GM12875 (cell line): ENCODE measurements at regions not wholly inside any gene's neighbourhood (a gene's known extent, or its start where the extent isn't known, plus 50 kb on each side); places are given as distances from the start of the nearest gene placed in this dataset.

Source experiments
- H3K4me3 ChIP-seq: one replicate; pipeline ENCODE4 v1.5.1; 2011; ENCODE audit warnings: low read depth, low read length, control low read depth
- CTCF ChIP-seq: IDR thresholded peaks from 2 replicates; pipeline ENCODE4 v1.5.1; 2011; ENCODE audit warnings: low read depth, mild to moderate bottlenecking, control low read depth, inconsistent platforms, low read length, moderate library complexity, borderline replicate concordance; ENCODE audit not compliant: insufficient read depth

- no peak overlapping the region for H3K4me3 ChIP-seq
- no peak for TF ChIP-seq CTCF
These were observed 148.0 kb upstream of the TPM1 start for GRCh38 chr15:62894322-62895085.

GRCh38 chr15:62895139-62895866, 147.2 kb upstream of the TPM1 start:
- TF ChIP-seq CTCF, result no peak
- H3K4me3 ChIP-seq, result no peak overlapping the region

GRCh38 chr15:62895905-62896316, 146.6 kb upstream of the TPM1 start:
- TF ChIP-seq CTCF, result no peak
- H3K4me3 ChIP-seq, result no peak overlapping the region

- H3K4me3 ChIP-seq, result no peak overlapping the region
- TF ChIP-seq CTCF, result no peak
These were observed 146.1 kb upstream of the TPM1 start for GRCh38 chr15:62896380-62896866.

- no peak for TF ChIP-seq CTCF
- H3K4me3 ChIP-seq, result no peak overlapping the region
These were observed 145.5 kb upstream of the TPM1 start for GRCh38 chr15:62896969-62897486.

- TF ChIP-seq CTCF, result no peak
- H3K4me3 ChIP-seq, result no peak overlapping the region
These were observed 144.9 kb upstream of the TPM1 start for GRCh38 chr15:62897634-62898033.
